ENCODE measurements at regions not wholly inside any gene's neighbourhood (a gene's known extent, or its start where the extent isn't known, plus 50 kb on each side); places are given as distances from the start of the nearest gene placed in this dataset.

- no peak overlapping the region for H3K4me3 ChIP-seq
- ChIA-PET CTCF (ENCODE audit: low intra/inter-chr PET ratio) (no interaction called here), POLR2A (no interaction called here)
- H4K20me1 ChIP-seq (replicated peaks; ENCODE audit: control insufficient read depth, insufficient read depth, low read length) = no peaks in the 10 kb centered on the region
- no peak overlapping the region for H2AFZ ChIP-seq (ENCODE audit: low read depth, low read length)
- ATAC-seq (no peak), FAIRE-seq (no peak), DNase-seq (ENCODE audit: extremely low read depth in 1 of 4, low spot score in 3 of 4) (no peak)
- no peaks in the 10 kb centered on the region for H3K79me2 ChIP-seq (ENCODE audit: control insufficient read depth, insufficient read depth, low read length)
- H3K27me3 ChIP-seq (ENCODE audit: control insufficient read depth in 2 of 2, insufficient read depth in 2 of 2, low read length in 2 of 2) = no peaks in the 10 kb centered on the region
- intact Hi-C loops (cut with micrococcal nuclease) = no loop called here
- no TSS peak for BruUV-seq (replicated peaks)
- H3K9ac ChIP-seq (ENCODE audit: insufficient read depth in 1 of 2, low read depth in 2 of 2, low read length in 2 of 2) = no peak overlapping the region
- in situ Hi-C loops (cut with MboI) = no loop called here
- no peaks in the 10 kb centered on the region for H3K9me1 ChIP-seq (ENCODE audit: control insufficient read depth, insufficient read depth, low read length)
- no peak overlapping the region for H3K4me2 ChIP-seq (ENCODE audit: insufficient read depth, low read length)
- H3K36me3 ChIP-seq (ENCODE audit: control insufficient read depth, insufficient read depth, low read length) = no peaks in the 10 kb centered on the region
- 0 out of 2 replicates have a peak, but pooled peaks cover 1% of the 10 kb centered on the region for H3K9me3 ChIP-seq (replicated peaks; ENCODE audit: control insufficient read depth, insufficient read depth, low read depth, low read length)
- 0% methylated on average over 1 of the region's 1 CpG for WGBS (ENCODE audit: insufficient coverage, low coverage, missing lambda C conversion rate)
- no peak overlapping the region for H3K27ac ChIP-seq (ENCODE audit: extremely low read depth, low read depth, low read length)
- no peaks in the 10 kb centered on the region for H3K4me1 ChIP-seq (replicated peaks in 1 of 2; ENCODE audit: control insufficient read depth in 2 of 2, insufficient read depth in 2 of 2, low read length in 2 of 2)
- TF ChIP-seq RBM17 (IDR thresholded peaks at IDR 0.05; ENCODE audit: borderline replicate concordance, low read depth, low read length) (no peak), DEAF1 (CRISPR knock-in tag; IDR thresholded peaks at IDR 0.05) (no peak), ZNF586 (CRISPR knock-in tag; conservative IDR thresholded peaks at IDR 0.05) (no peak), POLR2AphosphoS5 (IDR thresholded peaks at IDR 0.05; ENCODE audit: control insufficient read depth, insufficient read depth, low read depth, low read length) (no peak), NR2C2 (CRISPR knock-in tag; IDR thresholded peaks at IDR 0.05) (no peak), NR2C2 (tag; IDR thresholded peaks at IDR 0.05) (no peak), XRCC5 (IDR thresholded peaks at IDR 0.05; ENCODE audit: low read depth, low read length) (no peak), CBX3 (IDR thresholded peaks at IDR 0.05; ENCODE audit: borderline replicate concordance in 1 of 2, low read length in 2 of 2) (no peak), ZNF384 (IDR thresholded peaks at IDR 0.05; ENCODE audit: low read depth, low read length) (no peak), ZNF274 (IDR thresholded peaks at IDR 0.05; ENCODE audit: borderline replicate concordance, low read depth, low read length) (no peak), GMEB1 (CRISPR knock-in tag; IDR thresholded peaks at IDR 0.05) (no peak), PML (IDR thresholded peaks at IDR 0.05; ENCODE audit: low read length) (no peak), LEF1 (IDR thresholded peaks at IDR 0.05) (no peak), SMARCB1 (IDR thresholded peaks at IDR 0.05; ENCODE audit: insufficient read length, low read depth) (no peak)
Observed at GRCh38 chr3:18648868-18649462, 223.8 kb upstream of the SATB1 start.

Data from K562 (cell line).